HFF-Myc (cell line): ENCODE measurements at regions not wholly inside any gene's neighbourhood (a gene's known extent, or its start where the extent isn't known, plus 50 kb on each side); places are given as distances from the start of the nearest gene placed in this dataset.

ENCODE experiments used
- DNase-seq: peaks from one replicate; pipeline ENCODE4 v3.0.0-alpha.2; 2011; ENCODE audit warnings: low read depth; ENCODE audit errors: extremely low read depth
- H3K4me3 ChIP-seq: replicated peaks from 2 replicates; pipeline ENCODE4 v1.5.1; 2011; ENCODE audit warnings: low read depth, mild to moderate bottlenecking, control low read depth, low read length
- CTCF ChIP-seq: IDR thresholded peaks from 2 replicates; pipeline ENCODE4 v1.5.1; 2012; ENCODE audit warnings: mild to moderate bottlenecking, low read depth, low read length, control low read depth; ENCODE audit errors: missing control alignments

- no peak for DNase-seq
- TF ChIP-seq CTCF, result no peak
- H3K4me3 ChIP-seq, result no peak overlapping the region
Observed at GRCh38 chr10:125216861-125217260, 56.5 kb upstream of the CTBP2 start.

GRCh38 chr10:125216309-125216708 is 55.9 kb upstream of the CTBP2 start:
- no peak for DNase-seq
- no peak for TF ChIP-seq CTCF
- H3K4me3 ChIP-seq, result no peak overlapping the region

DNA sequence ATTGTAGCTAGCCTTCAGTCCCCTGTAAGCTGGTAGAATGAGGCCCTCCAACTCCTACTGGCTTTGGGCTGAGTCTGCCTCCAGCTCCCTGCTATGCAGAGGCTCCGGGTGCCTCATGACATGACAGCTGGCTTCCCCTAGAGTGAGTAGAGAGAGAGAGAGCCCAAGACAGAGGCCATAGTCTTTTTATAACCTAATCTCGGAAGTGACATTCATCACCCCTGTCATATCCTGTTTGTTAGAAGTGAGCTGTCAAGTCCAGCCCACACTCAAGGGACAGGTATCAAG is 53.9 kb upstream of the CTBP2 start:
- no peak for DNase-seq
- no peak for TF ChIP-seq CTCF

DNA sequence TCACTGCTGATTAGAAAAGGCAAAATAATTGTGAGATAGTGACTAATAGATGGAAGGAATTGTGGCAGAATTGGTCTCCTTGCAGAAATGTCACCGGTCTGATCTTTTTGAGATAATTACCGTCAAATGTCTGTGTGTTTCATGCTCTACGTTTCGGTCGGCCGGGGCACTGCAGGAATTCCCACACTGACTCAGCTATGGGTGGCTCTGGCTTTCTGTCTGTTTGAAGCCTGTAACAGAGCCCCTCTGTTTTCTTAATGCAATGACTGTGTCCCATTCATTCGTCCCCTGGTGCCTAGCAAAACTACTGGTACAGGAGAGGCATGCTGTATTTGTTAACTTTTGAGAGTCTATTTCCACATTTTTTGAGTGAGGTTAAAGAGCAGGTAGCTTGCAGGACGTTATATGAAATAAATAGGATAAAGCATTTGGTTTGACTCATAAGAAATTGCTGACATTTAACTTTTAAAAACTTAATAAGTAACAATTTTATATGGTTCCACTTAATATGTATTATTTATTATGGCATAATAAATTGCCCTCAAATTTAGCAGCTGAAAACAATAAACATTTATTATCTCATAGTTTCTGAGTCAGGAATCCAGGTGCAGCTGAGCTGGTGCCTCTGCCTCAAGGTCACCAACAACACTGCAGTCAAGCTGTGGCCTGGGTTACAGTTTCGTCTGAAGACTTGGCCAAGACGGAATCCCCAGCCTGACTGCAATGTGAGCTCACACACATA is 53.3 kb upstream of the CTBP2 start:
- no peak overlapping the region for H3K4me3 ChIP-seq
- DNase-seq, result no peak
- no peak for TF ChIP-seq CTCF

More for the DNA sequence above, 53.9 kb upstream of the CTBP2 start:
- no peak overlapping the region for H3K4me3 ChIP-seq

GRCh38 chr10:125212150-125212809 is 51.9 kb upstream of the CTBP2 start:
- no peak overlapping the region for H3K4me3 ChIP-seq
- no peak for DNase-seq
- TF ChIP-seq CTCF, result no peak
